Progenitor cell of endocrine pancreas (in vitro differentiated cells): ENCODE measurements at regions not wholly inside any gene's neighbourhood (a gene's known extent, or its start where the extent isn't known, plus 50 kb on each side); places are given as distances from the start of the nearest gene placed in this dataset.

Source experiments
- DNase-seq: peaks from one replicate; pipeline ENCODE4 v3.0.0; 2021; ENCODE audit warnings: low spot score; ENCODE audit not compliant: unreplicated experiment
- H3K27ac Mint-ChIP-seq: 2 replicates; pipeline ENCODE4 v1.8.0; 2021; ENCODE audit warnings: mild to moderate bottlenecking, moderate library complexity, mixed read lengths
- H3K27me3 Mint-ChIP-seq: 2 replicates; pipeline ENCODE4 v1.8.0; 2021; ENCODE audit warnings: mixed read lengths
- H3K36me3 Mint-ChIP-seq: 2 replicates; pipeline ENCODE4 v1.8.0; 2022; ENCODE audit warnings: mixed read lengths; ENCODE audit not compliant: insufficient read depth
- H3K4me1 Mint-ChIP-seq: 2 replicates; pipeline ENCODE4 v1.8.0; 2021; ENCODE audit warnings: low read depth, mixed read lengths
- H3K4me3 Mint-ChIP-seq: 2 replicates; pipeline ENCODE4 v1.8.0; 2021; ENCODE audit warnings: low read depth, mild to moderate bottlenecking, moderate library complexity, mixed read lengths
- H3K9me3 Mint-ChIP-seq: 2 replicates; pipeline ENCODE4 v1.8.0; 2021; ENCODE audit warnings: low read depth, mixed read lengths
- TF ChIP-seq, protein P1 (sequence below): fragments of 200-600 bp; sonication (generic); IDR thresholded peaks from one replicate; pipeline ENCODE4 v1.5.0; 2021; ENCODE audit warnings: antibody characterized with exemption, mild to moderate bottlenecking; ENCODE audit not compliant: unreplicated experiment

DNA sequence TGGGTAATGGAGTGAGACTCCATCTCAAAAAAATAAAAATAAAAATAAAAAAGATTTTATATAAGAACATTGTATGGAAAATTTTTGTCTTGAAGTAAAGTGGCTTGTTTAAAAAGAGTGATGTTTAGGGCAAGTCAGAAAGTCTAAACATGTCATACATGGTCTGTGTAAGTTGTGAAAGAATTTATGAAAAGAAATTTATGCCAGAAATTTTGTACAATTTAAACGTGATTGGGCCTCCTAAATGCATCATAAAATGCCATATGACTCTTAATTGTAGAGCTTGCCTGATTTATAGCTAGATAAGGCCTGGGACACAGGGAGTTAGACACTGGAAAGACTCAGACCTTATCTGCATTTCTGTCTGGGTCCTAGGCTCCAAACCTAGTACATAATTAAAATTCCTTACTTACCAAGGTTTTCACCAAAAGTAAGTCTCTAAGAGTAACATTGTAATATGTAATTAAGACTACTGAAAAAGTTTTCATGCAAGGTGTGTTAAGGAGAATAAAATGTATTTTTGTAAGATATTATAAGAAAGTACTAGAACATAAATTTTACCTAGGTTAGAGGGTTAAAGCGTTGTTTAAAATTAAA is 110.5 kb downstream of the AASDHPPT start:
- peaks cover 30% of the 10 kb centered on the region for H3K36me3 Mint-ChIP-seq
- no peak for DNase-seq
- TF ChIP-seq, protein P1, sequence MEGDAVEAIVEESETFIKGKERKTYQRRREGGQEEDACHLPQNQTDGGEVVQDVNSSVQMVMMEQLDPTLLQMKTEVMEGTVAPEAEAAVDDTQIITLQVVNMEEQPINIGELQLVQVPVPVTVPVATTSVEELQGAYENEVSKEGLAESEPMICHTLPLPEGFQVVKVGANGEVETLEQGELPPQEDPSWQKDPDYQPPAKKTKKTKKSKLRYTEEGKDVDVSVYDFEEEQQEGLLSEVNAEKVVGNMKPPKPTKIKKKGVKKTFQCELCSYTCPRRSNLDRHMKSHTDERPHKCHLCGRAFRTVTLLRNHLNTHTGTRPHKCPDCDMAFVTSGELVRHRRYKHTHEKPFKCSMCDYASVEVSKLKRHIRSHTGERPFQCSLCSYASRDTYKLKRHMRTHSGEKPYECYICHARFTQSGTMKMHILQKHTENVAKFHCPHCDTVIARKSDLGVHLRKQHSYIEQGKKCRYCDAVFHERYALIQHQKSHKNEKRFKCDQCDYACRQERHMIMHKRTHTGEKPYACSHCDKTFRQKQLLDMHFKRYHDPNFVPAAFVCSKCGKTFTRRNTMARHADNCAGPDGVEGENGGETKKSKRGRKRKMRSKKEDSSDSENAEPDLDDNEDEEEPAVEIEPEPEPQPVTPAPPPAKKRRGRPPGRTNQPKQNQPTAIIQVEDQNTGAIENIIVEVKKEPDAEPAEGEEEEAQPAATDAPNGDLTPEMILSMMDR = no peak
- H3K9me3 Mint-ChIP-seq = peaks cover 23% of the 10 kb centered on the region
- H3K4me3 Mint-ChIP-seq = no peak overlapping the region
- no peaks in the 10 kb centered on the region for H3K4me1 Mint-ChIP-seq
- H3K27ac Mint-ChIP-seq = no peak overlapping the region
- H3K27me3 Mint-ChIP-seq = no peaks in the 10 kb centered on the region

DNA sequence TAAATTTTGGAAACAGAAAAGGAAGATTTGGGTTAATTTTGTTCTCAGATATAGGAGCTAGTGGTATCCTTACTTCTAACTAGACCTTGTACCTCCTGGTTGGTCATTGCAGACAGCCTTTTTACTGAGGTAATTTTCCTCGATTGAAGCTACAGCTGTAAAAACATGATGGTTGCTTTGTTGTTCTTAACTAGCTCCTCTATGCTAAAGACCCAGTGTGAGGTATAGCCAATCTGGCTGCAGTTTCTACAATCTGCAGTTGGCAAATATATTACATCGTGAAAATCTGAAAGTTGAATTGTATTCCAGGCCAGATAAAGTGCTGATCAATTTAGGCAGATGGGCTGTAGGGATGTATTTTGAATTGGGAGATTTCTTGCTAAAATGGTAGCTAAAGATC is 116.5 kb downstream of the AASDHPPT start:
- TF ChIP-seq, protein P1 = no peak
- no peak for DNase-seq
- H3K4me1 Mint-ChIP-seq = peaks cover 1% of the 10 kb centered on the region
- no peaks in the 10 kb centered on the region for H3K27me3 Mint-ChIP-seq
- no peak overlapping the region for H3K27ac Mint-ChIP-seq
- peaks cover 7% of the 10 kb centered on the region for H3K9me3 Mint-ChIP-seq
- H3K4me3 Mint-ChIP-seq = no peak overlapping the region
- peaks cover 10% of the 10 kb centered on the region for H3K36me3 Mint-ChIP-seq

DNA sequence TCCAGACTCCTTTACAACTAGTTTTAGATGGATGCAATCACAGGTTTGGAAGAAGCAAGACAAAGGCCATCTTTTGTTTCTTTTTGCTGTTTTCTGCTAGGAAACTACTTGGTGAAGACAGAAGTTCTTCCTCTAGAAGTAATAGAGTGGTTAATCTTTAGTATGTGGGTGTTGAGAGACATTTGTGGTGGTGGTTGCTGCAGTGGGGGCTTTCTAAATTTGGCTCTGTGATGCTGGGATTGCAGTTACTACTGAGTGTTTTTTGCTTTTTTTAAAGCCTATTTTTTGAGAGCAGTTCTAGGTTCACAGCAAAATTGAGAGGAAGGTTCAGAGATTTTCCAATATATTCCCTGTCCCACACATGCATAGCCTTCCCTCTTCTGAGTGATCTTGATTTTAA is 120.0 kb downstream of the AASDHPPT start:
- H3K4me3 Mint-ChIP-seq = no peak overlapping the region
- no peak overlapping the region for H3K27ac Mint-ChIP-seq
- H3K9me3 Mint-ChIP-seq = no peaks in the 10 kb centered on the region
- H3K36me3 Mint-ChIP-seq = no peaks in the 10 kb centered on the region
- TF ChIP-seq, protein P1 = no peak
- peaks cover 6% of the 10 kb centered on the region for H3K4me1 Mint-ChIP-seq
- no peak for DNase-seq
- no peaks in the 10 kb centered on the region for H3K27me3 Mint-ChIP-seq

- Mint-ChIP-seq H3K27me3 (no peaks in the 10 kb centered on the region), H3K36me3 (no peaks in the 10 kb centered on the region), H3K9me3 (peaks cover 2% of the 10 kb centered on the region), H3K27ac (no peak overlapping the region), H3K4me1 (peaks cover 38% of the 10 kb centered on the region), H3K4me3 (no peak overlapping the region)
- TF ChIP-seq, protein P1 = no peak
- DNase-seq = no peak
Observed at GRCh38 chr11:106202935-106203620, 125.6 kb downstream of the AASDHPPT start.

DNA sequence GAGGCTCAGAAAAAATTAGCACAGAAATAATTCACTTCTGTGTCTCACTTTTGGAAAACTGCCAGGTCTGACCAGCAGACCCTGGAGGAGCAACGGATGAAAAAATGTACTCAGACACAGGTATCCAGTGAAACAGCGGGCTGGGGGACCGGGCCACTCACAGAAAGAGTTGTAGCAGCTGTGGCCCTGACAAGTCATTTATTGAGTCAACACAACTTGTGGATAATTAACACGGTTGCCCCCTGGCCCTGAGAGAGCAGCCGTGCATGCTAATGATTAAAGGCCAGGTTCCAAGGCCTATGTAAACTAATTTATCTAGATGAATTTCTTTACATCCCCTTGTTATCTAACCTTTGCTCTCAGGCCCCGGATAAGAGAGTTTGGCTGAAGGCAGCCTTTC is 131.3 kb downstream of the AASDHPPT start:
- Mint-ChIP-seq H3K36me3 (peaks cover 2% of the 10 kb centered on the region), H3K4me1 (peaks cover 68% of the 10 kb centered on the region), H3K27ac (peak overlapping the region; percentile 84), H3K9me3 (peaks cover 5% of the 10 kb centered on the region), H3K4me3 (peak overlapping the region; percentile 6), H3K27me3 (no peaks in the 10 kb centered on the region)
- DNase-seq = peak; percentile 40
- TF ChIP-seq, protein P1 = no peak
